ENCODE measurements at regions not wholly inside any gene's neighbourhood (a gene's known extent, or its start where the extent isn't known, plus 50 kb on each side); places are given as distances from the start of the nearest gene placed in this dataset.

DNA sequence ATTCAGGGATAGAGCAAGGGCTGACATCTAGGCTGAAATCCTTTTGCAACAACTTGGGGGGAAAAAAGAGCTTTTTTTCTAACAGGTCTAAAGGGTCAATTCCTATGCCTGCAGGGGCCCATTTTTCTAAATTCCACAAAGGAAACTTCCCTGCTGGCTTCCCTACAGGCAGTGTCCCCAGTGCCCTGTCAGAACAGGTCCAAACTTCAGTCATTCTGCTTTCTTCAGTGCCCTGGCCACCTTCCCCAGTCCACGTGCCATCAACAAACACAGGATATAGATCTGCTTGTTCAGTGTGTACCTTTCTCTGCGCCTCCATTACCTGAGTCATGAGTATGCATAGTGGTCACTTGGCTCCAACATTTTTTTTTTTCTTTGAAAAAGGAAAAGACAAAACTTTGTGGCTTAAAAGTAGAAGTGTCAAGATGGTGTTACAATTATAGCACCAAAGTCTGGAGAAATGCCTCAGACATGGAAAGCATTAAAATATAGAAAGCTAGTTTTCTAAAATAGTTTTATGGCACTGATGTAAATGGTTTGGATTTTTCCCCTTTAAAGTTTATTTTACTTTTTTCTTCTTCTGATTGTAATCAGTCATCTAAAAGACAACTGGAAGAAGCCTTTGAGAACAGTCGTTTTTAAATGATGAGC, 84.0 kb upstream of the JADE1 start:
- TF ChIP-seq, protein P1, sequence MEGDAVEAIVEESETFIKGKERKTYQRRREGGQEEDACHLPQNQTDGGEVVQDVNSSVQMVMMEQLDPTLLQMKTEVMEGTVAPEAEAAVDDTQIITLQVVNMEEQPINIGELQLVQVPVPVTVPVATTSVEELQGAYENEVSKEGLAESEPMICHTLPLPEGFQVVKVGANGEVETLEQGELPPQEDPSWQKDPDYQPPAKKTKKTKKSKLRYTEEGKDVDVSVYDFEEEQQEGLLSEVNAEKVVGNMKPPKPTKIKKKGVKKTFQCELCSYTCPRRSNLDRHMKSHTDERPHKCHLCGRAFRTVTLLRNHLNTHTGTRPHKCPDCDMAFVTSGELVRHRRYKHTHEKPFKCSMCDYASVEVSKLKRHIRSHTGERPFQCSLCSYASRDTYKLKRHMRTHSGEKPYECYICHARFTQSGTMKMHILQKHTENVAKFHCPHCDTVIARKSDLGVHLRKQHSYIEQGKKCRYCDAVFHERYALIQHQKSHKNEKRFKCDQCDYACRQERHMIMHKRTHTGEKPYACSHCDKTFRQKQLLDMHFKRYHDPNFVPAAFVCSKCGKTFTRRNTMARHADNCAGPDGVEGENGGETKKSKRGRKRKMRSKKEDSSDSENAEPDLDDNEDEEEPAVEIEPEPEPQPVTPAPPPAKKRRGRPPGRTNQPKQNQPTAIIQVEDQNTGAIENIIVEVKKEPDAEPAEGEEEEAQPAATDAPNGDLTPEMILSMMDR (conservative IDR thresholded peaks at IDR 0.05) = no peak
- H3K27ac ChIP-seq = no peak overlapping the region

DNA sequence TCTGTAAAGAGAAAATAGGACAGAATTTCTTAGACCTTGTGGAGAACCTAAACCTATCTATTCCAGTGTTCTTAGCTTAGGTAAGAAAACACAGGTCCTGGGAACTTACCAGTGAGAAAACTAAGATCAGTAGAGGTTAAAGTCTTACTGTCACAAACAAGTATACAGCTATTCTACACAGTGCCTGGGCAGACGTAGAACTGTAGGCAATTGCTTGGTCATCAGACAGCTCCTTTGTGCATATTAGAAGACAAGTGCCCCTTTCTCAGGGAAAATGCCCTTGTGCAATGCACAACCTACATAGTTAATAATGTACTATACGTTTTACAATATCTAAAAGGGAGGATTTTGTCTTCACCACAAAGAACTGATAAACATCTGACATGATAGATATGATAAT, 86.6 kb upstream of the JADE1 start:
- no peak overlapping the region for H3K27ac ChIP-seq
- TF ChIP-seq, protein P1 (conservative IDR thresholded peaks at IDR 0.05) = no peak

DNA sequence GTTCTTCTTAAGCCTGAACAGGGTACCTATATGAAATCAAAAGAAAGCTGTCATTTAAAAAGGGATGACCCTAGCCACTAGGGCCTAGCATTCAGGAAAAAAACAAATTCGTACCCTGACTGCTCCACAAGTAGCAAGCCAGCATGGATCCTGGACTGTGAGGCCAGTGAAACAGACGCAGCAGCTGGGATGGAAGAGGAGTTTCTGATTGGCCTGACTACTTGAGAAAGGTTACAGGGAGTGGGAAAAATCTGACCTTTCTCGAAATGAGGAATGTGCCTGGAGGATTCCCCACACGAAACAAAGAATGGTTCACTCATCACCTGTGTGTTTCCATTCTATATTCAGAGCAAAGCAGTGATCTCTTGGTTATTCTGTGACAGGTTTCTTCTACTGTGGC, 87.6 kb upstream of the JADE1 start:
- H3K27ac ChIP-seq = no peak overlapping the region
- TF ChIP-seq, protein P1 (conservative IDR thresholded peaks at IDR 0.05) = no peak

DNA sequence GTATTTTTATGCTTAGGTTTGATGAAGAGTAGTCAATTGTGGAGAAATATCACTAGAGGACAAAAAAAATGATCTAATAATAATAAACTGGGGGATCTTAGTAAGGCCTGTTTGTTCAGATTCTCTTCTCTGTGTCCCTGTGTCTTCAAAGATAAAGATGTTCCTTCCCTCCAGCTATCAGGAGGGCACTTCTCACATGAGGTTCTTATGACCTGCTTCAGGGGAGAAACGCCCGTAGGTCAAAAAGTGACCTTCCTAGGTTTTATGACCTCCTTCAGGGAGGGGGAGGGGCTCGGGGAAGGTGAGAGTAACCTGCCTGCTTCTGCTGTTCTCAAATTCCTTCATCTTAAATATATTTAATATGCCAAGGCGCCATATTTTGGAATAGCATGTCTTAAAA, 89.2 kb upstream of the JADE1 start:
- TF ChIP-seq, protein P1 (conservative IDR thresholded peaks at IDR 0.05) = no peak
- H3K27ac ChIP-seq = no peak overlapping the region

DNA sequence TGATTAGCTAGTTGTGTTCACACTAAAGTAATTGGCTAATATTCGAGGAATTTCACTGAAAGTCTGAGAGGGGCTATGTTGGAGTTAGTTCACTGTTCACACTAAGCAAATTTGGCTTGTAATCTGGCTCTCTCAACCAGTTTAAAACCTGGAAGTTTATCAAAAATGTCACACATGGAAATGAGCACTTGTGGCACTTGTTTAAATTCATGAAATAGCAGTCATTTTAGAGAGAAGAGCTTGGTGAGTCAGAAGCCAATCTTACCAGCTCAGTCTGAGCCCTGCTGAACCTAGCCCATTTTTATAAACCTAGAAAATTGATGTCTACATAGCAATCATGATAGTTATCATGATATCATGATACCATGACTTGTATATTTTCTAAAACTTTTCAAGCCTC, 90.7 kb upstream of the JADE1 start:
- TF ChIP-seq, protein P1 (conservative IDR thresholded peaks at IDR 0.05) = no peak

DNA sequence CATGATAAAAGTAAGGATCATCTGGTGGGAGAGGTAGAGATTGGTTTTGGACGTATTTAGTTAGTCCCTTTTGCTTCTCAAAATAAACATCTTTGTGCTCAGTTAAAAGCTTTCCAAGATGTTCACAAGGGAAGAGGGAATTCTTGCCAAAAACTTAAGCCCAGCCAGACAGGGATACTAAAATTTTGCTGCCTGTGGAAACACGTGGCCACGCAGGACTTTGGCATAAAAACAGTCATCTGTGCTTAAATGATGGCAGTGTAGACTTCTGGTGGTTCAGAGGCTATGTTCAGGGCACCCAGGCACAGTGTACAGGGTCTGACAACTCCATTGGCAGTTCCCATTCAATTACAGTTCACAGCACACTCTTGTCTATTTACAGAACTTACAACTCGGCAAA, 93.2 kb upstream of the JADE1 start:
- no peak overlapping the region for H3K27ac ChIP-seq
- TF ChIP-seq, protein P1 (conservative IDR thresholded peaks at IDR 0.05) = no peak

More for the DNA sequence above, 90.7 kb upstream of the JADE1 start:
- H3K27ac ChIP-seq = no peak overlapping the region

DNA sequence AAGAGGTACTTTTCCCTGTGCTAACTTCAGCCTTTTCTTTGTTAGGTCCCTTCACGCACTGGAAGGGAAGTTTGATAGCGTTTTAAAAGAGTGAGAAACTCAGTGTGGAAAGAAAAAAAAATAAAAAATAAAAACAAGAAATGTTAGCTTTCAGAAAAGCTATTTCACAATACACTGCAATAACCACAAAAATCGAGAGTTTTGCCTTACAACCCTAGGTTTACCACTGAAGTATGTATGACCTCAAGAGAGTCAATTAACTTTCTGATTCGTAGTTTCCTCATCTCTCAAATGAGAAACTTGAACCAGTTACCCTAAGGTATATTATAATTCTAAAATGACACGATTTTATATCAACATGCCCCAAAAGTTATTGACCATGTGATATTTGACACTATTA, 93.9 kb upstream of the JADE1 start:
- TF ChIP-seq, protein P1 (conservative IDR thresholded peaks at IDR 0.05) = no peak
- no peak overlapping the region for H3K27ac ChIP-seq

Measured in VCaP (cell line).